Cardiac muscle cell (in vitro differentiated cells and primary cell): ENCODE measurements at regions not wholly inside any gene's neighbourhood (a gene's known extent, or its start where the extent isn't known, plus 50 kb on each side); places are given as distances from the start of the nearest gene placed in this dataset.
"Not testable (repeated sequence)": the region's sequence is repeated elsewhere in the genome, so short reads cannot be mapped to it uniquely, and the experiment has no call there.

ENCODE experiments used
- DNase-seq, 2 donors: peaks; one replicate each; pipeline versions ENCODE4 v3.0.0 to v3.0.0-alpha.2; 2010 to 2017; ENCODE audit warnings: low read depth in 1 of 2, low spot score in 1 of 2
- H3K27ac ChIP-seq: fragments of 200-600 bp; sonication (generic); 2 replicates; pipeline ENCODE4 v1.5.1; 2016
- H3K27me3 ChIP-seq: fragments of 200-600 bp; sonication (generic); 2 replicates; pipeline ENCODE4 v1.6.0; 2016; ENCODE audit warnings: control low read depth
- H3K36me3 ChIP-seq: fragments of 200-600 bp; sonication (generic); 2 replicates; pipeline ENCODE4 v1.5.1; 2016; ENCODE audit warnings: control low read depth
- H3K4me1 ChIP-seq: fragments of 200-600 bp; sonication (generic); 2 replicates; pipeline ENCODE4 v1.8.1; 2017; ENCODE audit warnings: low read depth, mild to moderate bottlenecking, mixed run types
- H3K4me3 ChIP-seq: fragments of 200-600 bp; sonication (generic); 2 replicates; pipeline ENCODE4 v1.5.1; 2016; ENCODE audit warnings: mild to moderate bottlenecking
- H3K9me3 ChIP-seq: fragments of 200-600 bp; sonication (generic); 2 replicates; pipeline ENCODE4 v1.5.1; 2017; ENCODE audit warnings: low read depth, mild to moderate bottlenecking, control low read depth
- CTCF ChIP-seq: IDR thresholded peaks from 2 replicates; pipeline ENCODE4 v1.5.1; 2012; ENCODE audit warnings: low read depth, mild to moderate bottlenecking, low read length

GRCh38 chr6:92647630-92648029 lies 771.7 kb downstream of the EPHA7 start:
- Histone ChIP-seq H3K27ac (no peak overlapping the region), H3K36me3 (no peaks in the 10 kb centered on the region), H3K9me3 (no peaks in the 10 kb centered on the region), H3K4me3 (no peak overlapping the region), H3K4me1 (no peaks in the 10 kb centered on the region), H3K27me3 (no peaks in the 10 kb centered on the region)
- peak in 1 of 2 donors; percentile 0 for DNase-seq
- no peak for TF ChIP-seq CTCF

- H3K27ac ChIP-seq, H3K4me3 ChIP-seq, H3K9me3 ChIP-seq, H3K27me3 ChIP-seq, H3K4me1 ChIP-seq, H3K36me3 ChIP-seq: not testable (repeated sequence)
- peak; percentile 25 for TF ChIP-seq CTCF
- peak; percentile 21 to 55 for DNase-seq
Measured at GRCh38 chr6:92644104-92644791, 775.1 kb downstream of the EPHA7 start.

DNA sequence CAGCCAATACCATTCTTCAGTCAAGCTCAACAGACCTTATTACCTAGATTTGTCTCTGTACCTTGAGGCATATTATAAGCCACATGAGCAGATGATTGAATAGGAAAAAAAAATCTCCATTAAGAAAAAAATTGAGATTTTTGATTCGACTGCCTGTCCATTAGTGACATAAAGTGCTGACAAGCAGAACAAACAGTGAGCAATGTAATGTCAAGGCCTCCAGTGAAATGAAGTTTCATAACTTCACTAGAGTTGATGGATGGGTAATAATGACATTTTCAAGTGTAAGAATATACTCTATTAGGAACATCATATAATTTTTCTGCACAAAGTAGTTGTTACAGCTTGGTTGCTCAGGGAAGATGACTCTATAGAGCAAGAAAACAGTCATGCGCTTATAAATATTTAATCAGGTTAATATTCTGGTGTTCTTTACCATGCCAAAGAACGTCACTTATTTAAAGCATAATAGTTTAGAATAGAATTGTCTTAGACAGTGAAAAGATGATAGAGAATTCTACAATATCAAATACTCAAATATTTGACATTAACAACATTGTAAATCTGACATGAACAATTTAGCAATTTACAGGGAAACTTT lies 783.7 kb downstream of the EPHA7 start:
- no peak overlapping the region for H3K27ac ChIP-seq
- DNase-seq = no peak

DNA sequence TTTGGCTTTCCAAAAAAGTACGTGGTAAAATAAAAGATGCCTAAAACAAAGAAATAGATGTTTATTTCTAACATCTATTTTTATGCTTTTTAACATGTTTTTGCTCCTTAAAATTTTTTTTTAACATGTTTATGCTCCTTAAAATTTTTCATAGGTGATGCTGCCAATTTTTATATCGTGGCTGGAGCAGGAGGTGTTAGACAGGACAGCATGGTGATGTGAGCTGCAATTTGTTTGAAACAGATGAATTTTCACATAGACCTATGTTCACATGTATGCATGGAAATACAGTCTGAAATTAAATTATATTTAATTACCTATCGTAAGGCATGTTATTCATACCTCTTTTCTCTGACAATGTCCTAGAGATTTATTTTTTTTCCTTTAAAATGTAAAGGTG lies 784.8 kb downstream of the EPHA7 start:
- TF ChIP-seq CTCF = no peak
- H3K36me3 ChIP-seq = no peaks in the 10 kb centered on the region
- H3K9me3 ChIP-seq = no peaks in the 10 kb centered on the region
- no peak overlapping the region for H3K27ac ChIP-seq
- H3K4me3 ChIP-seq = no peak overlapping the region
- no peak for DNase-seq
- no peaks in the 10 kb centered on the region for H3K27me3 ChIP-seq
- no peaks in the 10 kb centered on the region for H3K4me1 ChIP-seq

More for the DNA sequence above, 783.7 kb downstream of the EPHA7 start:
- no peaks in the 10 kb centered on the region for H3K4me1 ChIP-seq
- TF ChIP-seq CTCF = no peak
- no peaks in the 10 kb centered on the region for H3K9me3 ChIP-seq
- H3K27me3 ChIP-seq = no peaks in the 10 kb centered on the region
- H3K4me3 ChIP-seq = no peak overlapping the region
- no peaks in the 10 kb centered on the region for H3K36me3 ChIP-seq

DNA sequence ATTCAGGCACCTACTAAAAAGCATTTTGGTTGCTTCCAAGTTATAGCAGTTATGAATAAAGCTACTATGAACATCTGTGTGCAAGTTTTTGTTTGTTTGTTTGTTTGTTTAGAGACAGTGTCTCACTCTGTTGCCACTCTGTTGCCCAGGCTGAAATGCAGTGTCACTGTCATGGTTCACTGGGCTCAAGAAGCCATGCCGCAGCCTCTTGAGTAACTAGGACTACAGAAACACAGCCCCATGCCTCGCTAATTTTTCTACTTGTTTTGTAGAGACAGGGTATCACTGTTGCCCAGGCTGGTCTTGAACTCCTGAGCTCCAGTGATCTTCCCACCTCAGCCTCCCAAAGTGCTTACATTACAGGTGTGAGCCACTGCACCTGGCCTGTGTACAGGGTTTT lies 795.9 kb downstream of the EPHA7 start:
- no peak for DNase-seq
- Histone ChIP-seq H3K36me3 (no peaks in the 10 kb centered on the region), H3K4me3 (no peak overlapping the region), H3K27me3 (no peaks in the 10 kb centered on the region), H3K27ac (no peak overlapping the region), H3K4me1 (no peaks in the 10 kb centered on the region), H3K9me3 (no peaks in the 10 kb centered on the region)
- no peak for TF ChIP-seq CTCF
